ENCODE measurements at regions not wholly inside any gene's neighbourhood (a gene's known extent, or its start where the extent isn't known, plus 50 kb on each side); places are given as distances from the start of the nearest gene placed in this dataset.

- TF ChIP-seq, protein P1, sequence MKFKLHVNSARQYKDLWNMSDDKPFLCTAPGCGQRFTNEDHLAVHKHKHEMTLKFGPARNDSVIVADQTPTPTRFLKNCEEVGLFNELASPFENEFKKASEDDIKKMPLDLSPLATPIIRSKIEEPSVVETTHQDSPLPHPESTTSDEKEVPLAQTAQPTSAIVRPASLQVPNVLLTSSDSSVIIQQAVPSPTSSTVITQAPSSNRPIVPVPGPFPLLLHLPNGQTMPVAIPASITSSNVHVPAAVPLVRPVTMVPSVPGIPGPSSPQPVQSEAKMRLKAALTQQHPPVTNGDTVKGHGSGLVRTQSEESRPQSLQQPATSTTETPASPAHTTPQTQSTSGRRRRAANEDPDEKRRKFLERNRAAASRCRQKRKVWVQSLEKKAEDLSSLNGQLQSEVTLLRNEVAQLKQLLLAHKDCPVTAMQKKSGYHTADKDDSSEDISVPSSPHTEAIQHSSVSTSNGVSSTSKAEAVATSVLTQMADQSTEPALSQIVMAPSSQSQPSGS (IDR thresholded peaks at IDR 0.05; ENCODE audit: low read length), result no peak
- no peak for TF ChIP-seq POLR2AphosphoS5 (IDR thresholded peaks at IDR 0.05; ENCODE audit: low read length)
- TF ChIP-seq CTCF (IDR thresholded peaks at IDR 0.05 in 2 of 3, conservative IDR thresholded peaks at IDR 0.05 in 1 of 3; ENCODE audit: control insufficient read depth in 2 of 3, extremely low read depth in 1 of 3, insufficient read depth in 1 of 3, low read depth in 3 of 3, low read length in 3 of 3), result no peak
- no peak for TF ChIP-seq RAD21 (IDR thresholded peaks at IDR 0.05; ENCODE audit: insufficient read depth, low read depth, low read length)
- TF ChIP-seq CREB1 (IDR thresholded peaks at IDR 0.05; ENCODE audit: low read depth), result no peak
- TF ChIP-seq, protein P2, sequence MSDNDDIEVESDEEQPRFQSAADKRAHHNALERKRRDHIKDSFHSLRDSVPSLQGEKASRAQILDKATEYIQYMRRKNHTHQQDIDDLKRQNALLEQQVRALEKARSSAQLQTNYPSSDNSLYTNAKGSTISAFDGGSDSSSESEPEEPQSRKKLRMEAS (IDR thresholded peaks at IDR 0.05; ENCODE audit: low read depth, low read length), result no peak
- no peak for TF ChIP-seq SRF (IDR thresholded peaks at IDR 0.05; ENCODE audit: low read depth in 2 of 2, low read length in 2 of 2)
- no peak for TF ChIP-seq TARDBP (IDR thresholded peaks at IDR 0.05; ENCODE audit: borderline replicate concordance)
These were observed 71.0 kb upstream of the CHCHD3 start for GRCh38 chr7:133152875-133153274.

Data from GM12878 (cell line).